GM12875 (cell line): ENCODE measurements at regions not wholly inside any gene's neighbourhood (a gene's known extent, or its start where the extent isn't known, plus 50 kb on each side); places are given as distances from the start of the nearest gene placed in this dataset.

Experiments used
- H3K4me3 ChIP-seq: one replicate; pipeline ENCODE4 v1.5.1; 2011; ENCODE audit warnings: low read depth, low read length, control low read depth
- TF ChIP-seq, protein P1 (sequence below): IDR thresholded peaks from 2 replicates; pipeline ENCODE4 v1.5.1; 2011; ENCODE audit warnings: low read depth, mild to moderate bottlenecking, control low read depth, inconsistent platforms, low read length, moderate library complexity, borderline replicate concordance; ENCODE audit not compliant: insufficient read depth

DNA sequence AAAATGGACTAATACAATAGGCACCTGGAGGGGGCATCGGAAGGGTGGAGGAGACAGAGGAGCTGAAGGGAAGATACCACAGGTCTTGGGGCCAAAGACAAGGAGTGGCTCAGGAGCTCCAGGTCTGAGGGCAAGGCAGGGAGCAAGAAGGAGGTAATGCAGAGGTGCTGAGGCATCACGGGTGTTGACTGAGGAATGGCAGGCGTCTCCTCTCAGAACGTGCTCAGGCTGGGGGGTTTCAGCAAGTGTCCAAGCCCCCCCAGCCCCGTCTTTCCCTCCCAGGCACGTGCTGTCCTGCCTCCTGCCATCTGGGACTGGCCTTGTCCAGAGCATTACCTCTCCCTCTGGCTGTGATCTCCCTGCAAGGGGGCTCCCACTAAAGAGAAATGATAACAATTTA is 265.4 kb downstream of the DCDC2C start:
- TF ChIP-seq, protein P1, sequence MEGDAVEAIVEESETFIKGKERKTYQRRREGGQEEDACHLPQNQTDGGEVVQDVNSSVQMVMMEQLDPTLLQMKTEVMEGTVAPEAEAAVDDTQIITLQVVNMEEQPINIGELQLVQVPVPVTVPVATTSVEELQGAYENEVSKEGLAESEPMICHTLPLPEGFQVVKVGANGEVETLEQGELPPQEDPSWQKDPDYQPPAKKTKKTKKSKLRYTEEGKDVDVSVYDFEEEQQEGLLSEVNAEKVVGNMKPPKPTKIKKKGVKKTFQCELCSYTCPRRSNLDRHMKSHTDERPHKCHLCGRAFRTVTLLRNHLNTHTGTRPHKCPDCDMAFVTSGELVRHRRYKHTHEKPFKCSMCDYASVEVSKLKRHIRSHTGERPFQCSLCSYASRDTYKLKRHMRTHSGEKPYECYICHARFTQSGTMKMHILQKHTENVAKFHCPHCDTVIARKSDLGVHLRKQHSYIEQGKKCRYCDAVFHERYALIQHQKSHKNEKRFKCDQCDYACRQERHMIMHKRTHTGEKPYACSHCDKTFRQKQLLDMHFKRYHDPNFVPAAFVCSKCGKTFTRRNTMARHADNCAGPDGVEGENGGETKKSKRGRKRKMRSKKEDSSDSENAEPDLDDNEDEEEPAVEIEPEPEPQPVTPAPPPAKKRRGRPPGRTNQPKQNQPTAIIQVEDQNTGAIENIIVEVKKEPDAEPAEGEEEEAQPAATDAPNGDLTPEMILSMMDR, result no peak

DNA sequence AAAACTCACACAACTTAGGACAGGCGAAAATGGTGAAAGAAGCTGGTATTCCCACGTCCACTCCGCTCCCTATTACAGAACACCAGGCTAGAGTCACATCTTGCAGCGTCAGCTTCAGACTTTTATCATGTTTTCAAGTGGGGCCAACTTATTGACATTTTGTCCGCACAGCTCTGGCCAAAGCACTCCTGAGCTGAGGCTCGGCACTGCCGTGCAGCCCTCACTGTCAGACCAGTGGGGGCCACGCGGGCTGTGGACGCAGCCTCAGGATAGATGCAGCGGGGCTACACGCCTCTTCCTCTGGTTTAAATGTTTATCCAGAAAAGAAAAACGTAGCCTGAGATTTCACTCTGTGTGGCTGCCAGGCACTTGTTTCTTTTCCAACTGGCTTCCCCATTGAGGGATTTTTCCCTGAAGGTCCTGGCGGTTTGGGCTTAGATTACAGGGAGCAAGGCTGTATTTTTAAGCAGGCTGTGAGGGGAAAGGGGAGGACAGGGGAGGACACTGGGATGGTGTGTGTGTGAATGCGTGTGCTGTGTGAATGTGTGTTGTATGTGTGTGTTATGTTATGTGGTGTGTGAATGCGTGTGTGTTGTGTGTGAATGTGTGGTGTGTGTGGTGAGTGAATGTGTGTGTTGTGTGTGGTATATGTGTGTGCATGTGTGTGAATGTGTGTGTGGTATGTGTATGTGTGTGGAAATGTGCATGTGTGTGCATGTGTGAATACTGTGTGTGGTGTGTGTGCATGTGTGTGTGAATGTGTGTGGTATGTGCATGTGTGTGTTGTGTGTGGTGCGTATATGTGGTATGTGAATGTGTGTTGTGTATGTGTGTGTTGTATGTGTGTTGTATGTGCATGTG is 267.6 kb downstream of the DCDC2C start:
- no peak overlapping the region for H3K4me3 ChIP-seq
- TF ChIP-seq, protein P1, result no peak

More for the DNA sequence above, 265.4 kb downstream of the DCDC2C start:
- H3K4me3 ChIP-seq, result no peak overlapping the region

DNA sequence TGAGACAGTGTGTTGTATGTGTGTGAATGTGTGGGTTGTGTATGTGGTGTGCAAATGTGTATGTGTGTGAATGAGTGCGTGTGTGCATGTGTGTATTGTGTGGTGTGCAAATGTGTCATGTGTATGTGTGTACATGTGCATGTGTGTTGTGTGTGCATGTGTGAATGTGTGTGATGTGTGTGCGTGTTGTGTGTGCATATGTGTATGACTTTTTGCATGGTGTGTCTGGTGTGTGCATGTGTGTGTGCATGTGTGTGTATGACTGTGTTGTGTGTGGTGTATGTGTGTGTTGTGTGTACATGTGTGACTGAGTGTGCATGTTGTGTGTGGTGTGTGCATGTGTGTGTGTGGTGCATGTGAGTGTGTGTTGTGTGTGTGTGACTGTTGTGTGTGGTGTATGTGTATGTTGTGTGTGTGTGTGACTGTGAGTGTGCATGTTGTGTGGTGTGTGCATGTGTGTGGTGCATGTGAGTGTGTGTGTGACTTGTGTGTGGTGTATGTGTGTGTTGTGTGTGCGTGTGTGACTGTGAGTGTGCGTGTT is 268.3 kb downstream of the DCDC2C start:
- TF ChIP-seq, protein P1, result no peak
- H3K4me3 ChIP-seq, result no peak overlapping the region

DNA sequence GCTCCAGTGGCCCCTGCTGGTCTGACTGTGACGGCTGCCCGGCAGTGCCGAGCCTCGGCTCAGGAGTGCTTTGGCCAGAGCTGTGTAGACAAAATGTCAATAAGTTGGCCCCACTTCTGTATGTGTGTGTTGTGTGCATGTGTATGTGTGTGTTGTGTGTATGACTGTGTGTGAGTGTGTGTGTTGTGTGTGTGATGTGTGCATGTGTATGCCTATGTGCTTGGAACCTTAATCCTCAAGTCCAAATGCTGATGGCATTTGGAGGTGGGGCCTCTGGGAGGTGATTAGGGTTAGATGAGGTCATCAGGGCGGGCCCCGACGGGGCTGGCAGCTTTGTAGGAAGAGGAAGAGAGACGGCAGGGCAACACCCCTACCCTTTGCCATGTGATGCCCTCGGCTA is 269.0 kb downstream of the DCDC2C start:
- TF ChIP-seq, protein P1, result no peak
- no peak overlapping the region for H3K4me3 ChIP-seq

DNA sequence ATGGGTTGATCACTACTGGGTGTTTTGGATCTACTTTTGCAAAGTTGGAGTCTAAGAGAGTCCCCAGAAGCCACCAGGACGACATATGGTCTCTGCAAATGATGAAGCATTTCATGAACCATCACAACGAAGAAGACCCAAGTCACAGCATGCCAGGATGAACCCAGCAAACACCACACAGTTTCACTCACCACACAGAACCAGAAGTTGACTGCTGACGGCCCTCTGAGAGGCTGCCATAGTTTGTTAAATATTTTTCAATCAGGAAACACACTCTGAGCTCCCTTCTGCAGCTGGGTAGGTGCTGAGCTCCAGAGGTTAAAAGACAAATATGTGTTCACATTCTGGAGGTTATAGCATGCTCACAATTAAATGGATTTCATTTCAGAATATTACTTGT is 271.4 kb downstream of the DCDC2C start:
- TF ChIP-seq, protein P1, result no peak
- H3K4me3 ChIP-seq, result no peak overlapping the region

DNA sequence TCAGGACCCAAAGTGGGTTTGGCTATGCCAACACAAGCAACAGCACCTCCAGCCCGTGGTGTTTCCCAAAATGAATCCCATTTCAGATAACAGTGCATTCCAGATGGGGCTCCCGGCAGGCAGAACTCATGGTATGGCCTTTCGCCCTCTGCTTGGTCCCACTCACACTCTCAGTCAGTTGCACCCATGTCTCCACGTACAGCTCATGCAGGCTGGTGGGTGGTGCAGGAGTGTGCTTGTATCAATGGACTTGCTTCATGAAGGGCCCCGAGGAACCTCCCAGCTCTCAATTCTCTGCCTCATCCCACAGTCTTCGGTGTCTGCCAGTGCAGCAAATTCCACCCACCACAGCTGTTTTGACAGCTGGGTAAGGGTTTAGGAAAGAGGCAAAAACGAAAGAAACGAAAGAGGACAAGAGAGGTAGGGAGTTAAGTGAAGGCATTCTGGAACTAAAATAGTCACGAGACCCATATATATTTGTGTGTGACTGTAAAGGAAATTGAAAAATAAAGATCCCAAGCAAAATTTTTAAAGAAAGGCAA is 278.1 kb downstream of the DCDC2C start:
- TF ChIP-seq, protein P1, result no peak
- no peak overlapping the region for H3K4me3 ChIP-seq
